SK-N-SH treated with all-trans-retinoic acid at 6 μM for 48 hours (cell line): ENCODE measurements at regions not wholly inside any gene's neighbourhood (a gene's known extent, or its start where the extent isn't known, plus 50 kb on each side); places are given as distances from the start of the nearest gene placed in this dataset.
"Not testable (repeated sequence)": the region's sequence is repeated elsewhere in the genome, so short reads cannot be mapped to it uniquely, and the experiment has no call there.

Experiments used
- ATAC-seq: fragments of 200-7000 bp; cut with Tn5 transposase; 3 replicates; pipeline ENCODE4 v1.9.1; 2020; ENCODE audit warnings: mild to moderate bottlenecking, moderate library complexity
- ARNTL ChIP-seq: fragments of 450-650 bp; formaldehyde crosslinking; IDR thresholded peaks from 2 replicates; pipeline ENCODE4 v1.5.0; 2020; ENCODE audit warnings: low read depth, mild to moderate bottlenecking, moderate library complexity, borderline replicate concordance
- BACH2 ChIP-seq: fragments of 250-450 bp; sonication (Bioruptor Pico); IDR thresholded peaks from 2 replicates; pipeline ENCODE4 v1.9.0; 2021; ENCODE audit warnings: mild to moderate bottlenecking, borderline replicate concordance
- CSRNP3 ChIP-seq: fragments of 250-450 bp; sonication (Bioruptor Pico); IDR thresholded peaks from 2 replicates; pipeline ENCODE4 v1.5.1; 2021; ENCODE audit warnings: mild to moderate bottlenecking, moderate library complexity
- ESRRG ChIP-seq: fragments of 250-450 bp; sonication (Bioruptor Pico); IDR thresholded peaks from 2 replicates; pipeline ENCODE4 v1.6.1; 2021; ENCODE audit warnings: mild to moderate bottlenecking
- ISL1 ChIP-seq: fragments of 250-450 bp; sonication (Bioruptor Pico); IDR thresholded peaks from 2 replicates; pipeline ENCODE4 v2.1.2; 2022; ENCODE audit warnings: mild to moderate bottlenecking, moderate library complexity
- PPARA ChIP-seq: fragments of 250-450 bp; sonication (Bioruptor Pico); IDR thresholded peaks from 2 replicates; pipeline ENCODE4 v1.5.0; 2020; ENCODE audit warnings: mild to moderate bottlenecking, borderline replicate concordance
- RARB ChIP-seq: fragments of 250-450 bp; sonication (Bioruptor Pico); IDR thresholded peaks from 2 replicates; pipeline ENCODE4 v1.8.0; 2021; ENCODE audit warnings: mild to moderate bottlenecking, moderate library complexity
- SNAI2 ChIP-seq: fragments of 250-450 bp; sonication (Bioruptor Pico); IDR thresholded peaks from 2 replicates; pipeline ENCODE4 v1.5.0; 2020; ENCODE audit warnings: mild to moderate bottlenecking, moderate library complexity
- TOX ChIP-seq: fragments of 250-450 bp; sonication (Bioruptor Pico); IDR thresholded peaks from 2 replicates; pipeline ENCODE4 v1.8.0; 2021; ENCODE audit warnings: mild to moderate bottlenecking, moderate library complexity, borderline replicate concordance
- ZC3H10 ChIP-seq: fragments of 250-450 bp; sonication (Bioruptor Pico); IDR thresholded peaks from 2 replicates; pipeline ENCODE4 v1.5.1; 2021; ENCODE audit warnings: mild to moderate bottlenecking, moderate library complexity
- ZFP3 ChIP-seq: fragments of 250-450 bp; sonication (Bioruptor Pico); IDR thresholded peaks from 2 replicates; pipeline ENCODE4 v1.5.0; 2020; ENCODE audit warnings: mild to moderate bottlenecking, moderate library complexity
- ZFP30 ChIP-seq: fragments of 450-650 bp; formaldehyde crosslinking; IDR thresholded peaks from 2 replicates; pipeline ENCODE4 v1.5.0; 2022; ENCODE audit warnings: mild to moderate bottlenecking, moderate library complexity
- ZNF70 ChIP-seq: fragments of 450-650 bp; formaldehyde crosslinking; IDR thresholded peaks from 2 replicates; pipeline ENCODE4 v1.5.0; 2020; ENCODE audit warnings: mild to moderate bottlenecking, moderate library complexity
- ZNF8 ChIP-seq: fragments of 450-650 bp; formaldehyde crosslinking; IDR thresholded peaks from 2 replicates; pipeline ENCODE4 v1.5.0; 2020; ENCODE audit warnings: mild to moderate bottlenecking, moderate library complexity
- TF ChIP-seq, protein P1 (sequence below): fragments of 250-450 bp; sonication (Bioruptor Pico); IDR thresholded peaks from 2 replicates; pipeline ENCODE4 v1.5.1; 2020; ENCODE audit warnings: low read depth, mild to moderate bottlenecking, moderate library complexity
- TF ChIP-seq, protein P2 (sequence below): fragments of 250-450 bp; sonication (Bioruptor Pico); IDR thresholded peaks from 2 replicates; pipeline ENCODE4 v1.8.0; 2021; ENCODE audit warnings: low read depth, mild to moderate bottlenecking, moderate library complexity, borderline replicate concordance
- TF ChIP-seq, protein P3 (sequence below): fragments of 250-450 bp; sonication (Bioruptor Pico); IDR thresholded peaks from 2 replicates; pipeline ENCODE4 v1.5.0; 2020; ENCODE audit warnings: mild to moderate bottlenecking, moderate library complexity
- TF ChIP-seq, protein P4 (sequence below): fragments of 250-450 bp; sonication (Bioruptor Pico); IDR thresholded peaks from 2 replicates; pipeline ENCODE4 v1.8.0; 2020; ENCODE audit warnings: mild to moderate bottlenecking, moderate library complexity, borderline replicate concordance

DNA sequence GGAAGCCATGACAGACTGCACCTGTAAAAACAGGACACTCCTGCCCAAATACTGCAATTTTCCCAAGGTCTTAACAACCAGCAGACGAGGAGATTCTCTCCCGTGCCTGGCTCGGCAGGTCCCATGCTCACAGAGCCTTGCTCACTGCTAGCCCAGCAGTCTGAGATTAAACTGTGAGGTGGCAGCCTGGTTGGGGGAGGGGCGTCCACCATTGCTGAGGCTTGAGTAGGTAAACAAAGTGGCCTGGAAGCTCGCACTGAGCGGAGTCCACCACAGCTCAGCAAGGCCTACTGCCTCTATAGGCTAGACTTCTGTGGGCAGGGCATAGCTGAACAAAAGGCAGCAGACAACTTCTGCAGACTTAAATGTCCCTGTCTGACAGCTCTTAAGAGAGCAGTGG, 80.3 kb downstream of the ANXA5 start:
- not testable (repeated sequence) for ATAC-seq

GRCh38 chr4:121614101-121614500, 82.7 kb downstream of the ANXA5 start:
- no peak for ATAC-seq
- no peak for TF ChIP-seq ESRRG (CRISPR knock-in tag)
- TF ChIP-seq SNAI2 (CRISPR knock-in tag): no peak
- no peak for TF ChIP-seq CSRNP3 (CRISPR knock-in tag)
- no peak for TF ChIP-seq BACH2 (CRISPR knock-in tag)
- TF ChIP-seq, protein P1, sequence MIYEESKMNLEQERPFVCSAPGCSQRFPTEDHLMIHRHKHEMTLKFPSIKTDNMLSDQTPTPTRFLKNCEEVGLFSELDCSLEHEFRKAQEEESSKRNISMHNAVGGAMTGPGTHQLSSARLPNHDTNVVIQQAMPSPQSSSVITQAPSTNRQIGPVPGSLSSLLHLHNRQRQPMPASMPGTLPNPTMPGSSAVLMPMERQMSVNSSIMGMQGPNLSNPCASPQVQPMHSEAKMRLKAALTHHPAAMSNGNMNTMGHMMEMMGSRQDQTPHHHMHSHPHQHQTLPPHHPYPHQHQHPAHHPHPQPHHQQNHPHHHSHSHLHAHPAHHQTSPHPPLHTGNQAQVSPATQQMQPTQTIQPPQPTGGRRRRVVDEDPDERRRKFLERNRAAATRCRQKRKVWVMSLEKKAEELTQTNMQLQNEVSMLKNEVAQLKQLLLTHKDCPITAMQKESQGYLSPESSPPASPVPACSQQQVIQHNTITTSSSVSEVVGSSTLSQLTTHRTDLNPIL (CRISPR knock-in tag): no peak
- TF ChIP-seq RARB (CRISPR knock-in tag): no peak
- TF ChIP-seq ISL1 (CRISPR knock-in tag): no peak
- TF ChIP-seq, protein P2, sequence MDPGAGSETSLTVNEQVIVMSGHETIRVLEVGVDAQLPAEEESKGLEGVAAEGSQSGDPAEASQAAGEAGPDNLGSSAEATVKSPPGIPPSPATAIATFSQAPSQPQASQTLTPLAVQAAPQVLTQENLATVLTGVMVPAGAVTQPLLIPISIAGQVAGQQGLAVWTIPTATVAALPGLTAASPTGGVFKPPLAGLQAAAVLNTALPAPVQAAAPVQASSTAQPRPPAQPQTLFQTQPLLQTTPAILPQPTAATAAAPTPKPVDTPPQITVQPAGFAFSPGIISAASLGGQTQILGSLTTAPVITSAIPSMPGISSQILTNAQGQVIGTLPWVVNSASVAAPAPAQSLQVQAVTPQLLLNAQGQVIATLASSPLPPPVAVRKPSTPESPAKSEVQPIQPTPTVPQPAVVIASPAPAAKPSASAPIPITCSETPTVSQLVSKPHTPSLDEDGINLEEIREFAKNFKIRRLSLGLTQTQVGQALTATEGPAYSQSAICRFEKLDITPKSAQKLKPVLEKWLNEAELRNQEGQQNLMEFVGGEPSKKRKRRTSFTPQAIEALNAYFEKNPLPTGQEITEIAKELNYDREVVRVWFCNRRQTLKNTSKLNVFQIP (CRISPR knock-in tag): no peak
- no peak for TF ChIP-seq PPARA (CRISPR knock-in tag)
- no peak for TF ChIP-seq ZNF70
- no peak for TF ChIP-seq TOX (CRISPR knock-in tag)
- TF ChIP-seq ZC3H10 (CRISPR knock-in tag): no peak
- TF ChIP-seq, protein P3, sequence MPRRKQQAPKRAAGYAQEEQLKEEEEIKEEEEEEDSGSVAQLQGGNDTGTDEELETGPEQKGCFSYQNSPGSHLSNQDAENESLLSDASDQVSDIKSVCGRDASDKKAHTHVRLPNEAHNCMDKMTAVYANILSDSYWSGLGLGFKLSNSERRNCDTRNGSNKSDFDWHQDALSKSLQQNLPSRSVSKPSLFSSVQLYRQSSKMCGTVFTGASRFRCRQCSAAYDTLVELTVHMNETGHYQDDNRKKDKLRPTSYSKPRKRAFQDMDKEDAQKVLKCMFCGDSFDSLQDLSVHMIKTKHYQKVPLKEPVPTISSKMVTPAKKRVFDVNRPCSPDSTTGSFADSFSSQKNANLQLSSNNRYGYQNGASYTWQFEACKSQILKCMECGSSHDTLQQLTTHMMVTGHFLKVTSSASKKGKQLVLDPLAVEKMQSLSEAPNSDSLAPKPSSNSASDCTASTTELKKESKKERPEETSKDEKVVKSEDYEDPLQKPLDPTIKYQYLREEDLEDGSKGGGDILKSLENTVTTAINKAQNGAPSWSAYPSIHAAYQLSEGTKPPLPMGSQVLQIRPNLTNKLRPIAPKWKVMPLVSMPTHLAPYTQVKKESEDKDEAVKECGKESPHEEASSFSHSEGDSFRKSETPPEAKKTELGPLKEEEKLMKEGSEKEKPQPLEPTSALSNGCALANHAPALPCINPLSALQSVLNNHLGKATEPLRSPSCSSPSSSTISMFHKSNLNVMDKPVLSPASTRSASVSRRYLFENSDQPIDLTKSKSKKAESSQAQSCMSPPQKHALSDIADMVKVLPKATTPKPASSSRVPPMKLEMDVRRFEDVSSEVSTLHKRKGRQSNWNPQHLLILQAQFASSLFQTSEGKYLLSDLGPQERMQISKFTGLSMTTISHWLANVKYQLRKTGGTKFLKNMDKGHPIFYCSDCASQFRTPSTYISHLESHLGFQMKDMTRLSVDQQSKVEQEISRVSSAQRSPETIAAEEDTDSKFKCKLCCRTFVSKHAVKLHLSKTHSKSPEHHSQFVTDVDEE: no peak
- TF ChIP-seq, protein P4, sequence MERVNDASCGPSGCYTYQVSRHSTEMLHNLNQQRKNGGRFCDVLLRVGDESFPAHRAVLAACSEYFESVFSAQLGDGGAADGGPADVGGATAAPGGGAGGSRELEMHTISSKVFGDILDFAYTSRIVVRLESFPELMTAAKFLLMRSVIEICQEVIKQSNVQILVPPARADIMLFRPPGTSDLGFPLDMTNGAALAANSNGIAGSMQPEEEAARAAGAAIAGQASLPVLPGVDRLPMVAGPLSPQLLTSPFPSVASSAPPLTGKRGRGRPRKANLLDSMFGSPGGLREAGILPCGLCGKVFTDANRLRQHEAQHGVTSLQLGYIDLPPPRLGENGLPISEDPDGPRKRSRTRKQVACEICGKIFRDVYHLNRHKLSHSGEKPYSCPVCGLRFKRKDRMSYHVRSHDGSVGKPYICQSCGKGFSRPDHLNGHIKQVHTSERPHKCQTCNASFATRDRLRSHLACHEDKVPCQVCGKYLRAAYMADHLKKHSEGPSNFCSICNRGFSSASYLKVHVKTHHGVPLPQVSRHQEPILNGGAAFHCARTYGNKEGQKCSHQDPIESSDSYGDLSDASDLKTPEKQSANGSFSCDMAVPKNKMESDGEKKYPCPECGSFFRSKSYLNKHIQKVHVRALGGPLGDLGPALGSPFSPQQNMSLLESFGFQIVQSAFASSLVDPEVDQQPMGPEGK (CRISPR knock-in tag): no peak
- TF ChIP-seq, all 23 proteins: peak for 0

- no peak for ATAC-seq
- TF ChIP-seq ISL1 (CRISPR knock-in tag) (no peak), RARB (CRISPR knock-in tag) (no peak), ZFP3 (CRISPR knock-in tag) (no peak), ZNF70 (no peak), CSRNP3 (CRISPR knock-in tag) (no peak), ARNTL (CRISPR knock-in tag) (no peak), ZFP30 (CRISPR knock-in tag) (no peak), ZNF8 (CRISPR knock-in tag) (no peak)
- TF ChIP-seq, protein P2 (CRISPR knock-in tag): no peak
- TF ChIP-seq, protein P3: no peak
- TF ChIP-seq, protein P4 (CRISPR knock-in tag): no peak
Measured at GRCh38 chr4:121599049-121599448, 97.7 kb downstream of the ANXA5 start.
